Muscle layer of colon (tissue), 2 donors: ENCODE measurements at regions not wholly inside any gene's neighbourhood (a gene's known extent, or its start where the extent isn't known, plus 50 kb on each side); places are given as distances from the start of the nearest gene placed in this dataset.

Experiments used
- H3K27ac ChIP-seq: one replicate; pipeline ENCODE4 v1.7.0; 2013; ENCODE audit warnings: low read depth, mild to moderate bottlenecking, low read length, moderate library complexity
- H3K27me3 ChIP-seq, 2 donors: one replicate each; pipeline ENCODE4 v1.7.0; 2013; ENCODE audit warnings: low read length in 2 of 2, mild to moderate bottlenecking in 2 of 2; ENCODE audit not compliant: insufficient read depth in 2 of 2, control insufficient read depth in 1 of 2
- H3K36me3 ChIP-seq: one replicate; pipeline ENCODE4 v1.7.0; 2013; ENCODE audit warnings: mild to moderate bottlenecking, low read length; ENCODE audit not compliant: insufficient read depth
- H3K4me1 ChIP-seq: one replicate; pipeline ENCODE4 v1.7.0; 2013; ENCODE audit warnings: mild to moderate bottlenecking, low read length; ENCODE audit not compliant: insufficient read depth
- H3K4me3 ChIP-seq, 2 donors: one replicate each; pipeline ENCODE4 v1.7.0; 2013; ENCODE audit warnings: low read length in 2 of 2, low read depth in 1 of 2, mild to moderate bottlenecking in 1 of 2, moderate library complexity in 1 of 2
- H3K9ac ChIP-seq: one replicate; pipeline ENCODE4 v1.7.0; 2013; ENCODE audit warnings: low read length
- H3K9me3 ChIP-seq: one replicate; pipeline ENCODE4 v1.7.0; 2013; ENCODE audit warnings: mild to moderate bottlenecking, low read length
- donor health status: abdominal sarcoma.
- donor health status: Adenocarcinoma of cecum.

GRCh38 chr6:148693882-148694484, 52.8 kb upstream of the UST start:
- no peak overlapping the region for H3K4me3 ChIP-seq
- no peaks in the 10 kb centered on the region for H3K9me3 ChIP-seq
- no peaks in the 10 kb centered on the region for H3K27me3 ChIP-seq
- H3K9ac ChIP-seq = no peak overlapping the region
- no peaks in the 10 kb centered on the region for H3K36me3 ChIP-seq
- H3K4me1 ChIP-seq = no peaks in the 10 kb centered on the region
- H3K27ac ChIP-seq = no peak overlapping the region
